KMS-11 (cell line): ENCODE measurements at regions not wholly inside any gene's neighbourhood (a gene's known extent, or its start where the extent isn't known, plus 50 kb on each side); places are given as distances from the start of the nearest gene placed in this dataset.

Source experiments
- H2AFZ ChIP-seq: fragments of 200-600 bp; sonication (generic); 2 replicates; pipeline ENCODE4 v1.6.1; 2016; ENCODE audit warnings: antibody characterized with exemption, mixed run types, low read depth
- H3K27ac ChIP-seq: fragments of 200-600 bp; sonication (generic); 2 replicates; pipeline ENCODE4 v1.6.1; 2016; ENCODE audit warnings: mild to moderate bottlenecking, mixed run types
- H3K27me3 ChIP-seq: fragments of 200-600 bp; sonication (generic); 2 replicates; pipeline ENCODE4 v1.6.1; 2017; ENCODE audit warnings: mild to moderate bottlenecking, low read depth, mixed run types, moderate library complexity; ENCODE audit not compliant: insufficient read depth
- H3K36me3 ChIP-seq: fragments of 200-600 bp; sonication (generic); 2 replicates; pipeline ENCODE4 v1.6.1; 2017; ENCODE audit warnings: mild to moderate bottlenecking, mixed run types; ENCODE audit not compliant: insufficient read depth
- H3K4me1 ChIP-seq: fragments of 200-600 bp; sonication (generic); 2 replicates; pipeline ENCODE4 v1.6.1; 2016; ENCODE audit warnings: mild to moderate bottlenecking, low read depth, mixed run types; ENCODE audit not compliant: poor library complexity, severe bottlenecking
- H3K4me2 ChIP-seq: fragments of 200-600 bp; sonication (generic); 2 replicates; pipeline ENCODE4 v1.7.0; 2016; ENCODE audit warnings: mild to moderate bottlenecking, mixed run types
- H3K4me3 ChIP-seq: fragments of 200-600 bp; sonication (generic); IDR thresholded peaks from 2 replicates; pipeline ENCODE4 v1.6.1; 2017; ENCODE audit warnings: low read depth, low read length, mixed read lengths; ENCODE audit not compliant: insufficient read depth
- H3K79me2 ChIP-seq: fragments of 200-600 bp; sonication (generic); 2 replicates; pipeline ENCODE4 v1.6.1; 2016; ENCODE audit warnings: low read depth, mixed run types; ENCODE audit not compliant: insufficient read depth
- H3K9ac ChIP-seq: fragments of 200-600 bp; sonication (generic); 2 replicates; pipeline ENCODE4 v1.6.1; 2016; ENCODE audit warnings: mild to moderate bottlenecking, mixed run types
- H4K20me1 ChIP-seq: fragments of 200-600 bp; sonication (generic); 2 replicates; pipeline ENCODE4 v1.6.1; 2016; ENCODE audit warnings: mild to moderate bottlenecking, mixed run types; ENCODE audit not compliant: insufficient read depth
- TF ChIP-seq, protein P1 (sequence below): fragments of 200-600 bp; sonication (generic); conservative IDR thresholded peaks from 2 replicates; pipeline ENCODE4 v1.6.1; 2017; ENCODE audit warnings: low read depth, mild to moderate bottlenecking, antibody characterized with exemption, low read length, moderate library complexity, mixed read lengths

DNA sequence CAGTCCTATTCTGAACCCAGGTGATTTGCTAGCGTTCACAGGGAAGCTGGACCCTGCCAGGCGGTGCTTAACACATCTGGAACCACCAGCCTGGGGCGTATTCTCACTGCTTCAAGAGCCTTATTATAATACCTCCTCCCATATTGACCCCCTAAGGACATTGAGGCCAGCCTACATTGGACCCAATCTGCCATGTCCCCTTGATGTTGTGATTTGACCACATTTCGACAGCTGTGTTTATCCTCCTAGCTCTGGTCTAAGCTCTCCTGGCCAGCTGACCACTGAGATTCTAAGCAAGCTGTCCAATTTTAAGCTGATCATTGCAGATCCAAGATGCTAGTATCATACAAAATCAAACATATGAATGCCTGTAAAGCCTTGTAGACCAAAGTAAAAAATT is 148.1 kb upstream of the BLID start:
- no peak overlapping the region for H2AFZ ChIP-seq
- H3K79me2 ChIP-seq, result no peaks in the 10 kb centered on the region
- H4K20me1 ChIP-seq, result no peaks in the 10 kb centered on the region
- TF ChIP-seq, protein P1, sequence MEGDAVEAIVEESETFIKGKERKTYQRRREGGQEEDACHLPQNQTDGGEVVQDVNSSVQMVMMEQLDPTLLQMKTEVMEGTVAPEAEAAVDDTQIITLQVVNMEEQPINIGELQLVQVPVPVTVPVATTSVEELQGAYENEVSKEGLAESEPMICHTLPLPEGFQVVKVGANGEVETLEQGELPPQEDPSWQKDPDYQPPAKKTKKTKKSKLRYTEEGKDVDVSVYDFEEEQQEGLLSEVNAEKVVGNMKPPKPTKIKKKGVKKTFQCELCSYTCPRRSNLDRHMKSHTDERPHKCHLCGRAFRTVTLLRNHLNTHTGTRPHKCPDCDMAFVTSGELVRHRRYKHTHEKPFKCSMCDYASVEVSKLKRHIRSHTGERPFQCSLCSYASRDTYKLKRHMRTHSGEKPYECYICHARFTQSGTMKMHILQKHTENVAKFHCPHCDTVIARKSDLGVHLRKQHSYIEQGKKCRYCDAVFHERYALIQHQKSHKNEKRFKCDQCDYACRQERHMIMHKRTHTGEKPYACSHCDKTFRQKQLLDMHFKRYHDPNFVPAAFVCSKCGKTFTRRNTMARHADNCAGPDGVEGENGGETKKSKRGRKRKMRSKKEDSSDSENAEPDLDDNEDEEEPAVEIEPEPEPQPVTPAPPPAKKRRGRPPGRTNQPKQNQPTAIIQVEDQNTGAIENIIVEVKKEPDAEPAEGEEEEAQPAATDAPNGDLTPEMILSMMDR, result no peak
- no peak overlapping the region for H3K4me3 ChIP-seq
- no peaks in the 10 kb centered on the region for H3K36me3 ChIP-seq
- no peak overlapping the region for H3K4me2 ChIP-seq
- no peaks in the 10 kb centered on the region for H3K27me3 ChIP-seq
- no peaks in the 10 kb centered on the region for H3K4me1 ChIP-seq
- H3K27ac ChIP-seq, result no peak overlapping the region
- H3K9ac ChIP-seq, result no peak overlapping the region

DNA sequence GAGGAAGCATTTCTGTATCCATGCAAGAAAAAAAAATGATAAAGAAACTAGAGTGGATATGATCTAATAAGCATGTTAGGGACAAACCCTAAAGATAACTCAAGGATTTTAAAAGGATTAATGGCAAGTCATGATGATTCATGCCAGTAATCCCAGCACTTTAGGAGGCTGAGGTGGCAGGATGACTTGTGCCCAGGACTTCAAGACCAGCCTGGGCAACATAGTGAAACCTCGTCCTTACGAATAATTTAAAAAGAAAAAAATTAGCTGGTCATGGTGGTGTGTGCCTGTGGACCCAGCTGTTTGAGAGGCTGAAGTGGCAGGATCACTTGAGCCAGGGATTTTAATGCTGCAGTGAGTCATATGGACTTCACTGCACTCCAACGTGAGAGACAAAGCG is 145.5 kb upstream of the BLID start:
- Histone ChIP-seq H3K27me3 (no peaks in the 10 kb centered on the region), H3K9ac (no peak overlapping the region), H3K4me3 (no peak overlapping the region), H3K4me1 (no peaks in the 10 kb centered on the region), H2AFZ (no peak overlapping the region), H4K20me1 (no peaks in the 10 kb centered on the region), H3K4me2 (no peak overlapping the region), H3K79me2 (no peaks in the 10 kb centered on the region), H3K36me3 (no peaks in the 10 kb centered on the region), H3K27ac (no peak overlapping the region)
- TF ChIP-seq, protein P1, result no peak

DNA sequence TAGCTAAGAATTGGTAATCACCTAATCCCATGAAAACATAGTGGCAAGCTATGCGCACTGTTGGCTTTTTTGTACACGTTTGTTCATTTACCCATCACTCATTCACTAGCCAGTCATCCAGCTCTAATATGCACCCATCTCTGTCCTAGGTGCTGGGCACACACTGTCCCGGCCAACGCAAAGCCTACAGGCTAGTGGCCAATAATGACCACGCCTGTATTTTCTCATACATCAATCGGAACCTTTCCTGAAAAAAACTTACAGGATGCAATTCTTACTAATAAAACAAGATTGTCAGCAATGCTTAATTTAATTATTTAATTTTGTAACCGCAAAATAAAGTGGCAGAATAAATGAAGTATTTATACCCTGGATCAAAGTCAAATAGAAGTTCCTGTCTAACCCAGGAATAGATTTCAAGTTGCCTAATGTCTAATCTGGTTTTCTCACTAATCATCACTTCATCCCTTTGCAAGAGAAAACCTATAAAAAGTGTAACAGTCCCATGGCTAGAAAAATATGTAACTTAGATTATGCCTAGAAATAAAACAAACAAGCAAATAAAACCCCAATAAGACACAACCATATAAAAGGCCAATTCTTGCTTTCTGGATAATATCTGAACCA is 143.3 kb upstream of the BLID start:
- Histone ChIP-seq H3K4me3 (no peak overlapping the region), H3K27ac (no peak overlapping the region), H3K4me1 (no peaks in the 10 kb centered on the region), H3K36me3 (no peaks in the 10 kb centered on the region), H4K20me1 (no peaks in the 10 kb centered on the region), H3K4me2 (no peak overlapping the region), H3K9ac (no peak overlapping the region), H2AFZ (no peak overlapping the region), H3K79me2 (no peaks in the 10 kb centered on the region), H3K27me3 (no peaks in the 10 kb centered on the region)
- TF ChIP-seq, protein P1, result no peak

DNA sequence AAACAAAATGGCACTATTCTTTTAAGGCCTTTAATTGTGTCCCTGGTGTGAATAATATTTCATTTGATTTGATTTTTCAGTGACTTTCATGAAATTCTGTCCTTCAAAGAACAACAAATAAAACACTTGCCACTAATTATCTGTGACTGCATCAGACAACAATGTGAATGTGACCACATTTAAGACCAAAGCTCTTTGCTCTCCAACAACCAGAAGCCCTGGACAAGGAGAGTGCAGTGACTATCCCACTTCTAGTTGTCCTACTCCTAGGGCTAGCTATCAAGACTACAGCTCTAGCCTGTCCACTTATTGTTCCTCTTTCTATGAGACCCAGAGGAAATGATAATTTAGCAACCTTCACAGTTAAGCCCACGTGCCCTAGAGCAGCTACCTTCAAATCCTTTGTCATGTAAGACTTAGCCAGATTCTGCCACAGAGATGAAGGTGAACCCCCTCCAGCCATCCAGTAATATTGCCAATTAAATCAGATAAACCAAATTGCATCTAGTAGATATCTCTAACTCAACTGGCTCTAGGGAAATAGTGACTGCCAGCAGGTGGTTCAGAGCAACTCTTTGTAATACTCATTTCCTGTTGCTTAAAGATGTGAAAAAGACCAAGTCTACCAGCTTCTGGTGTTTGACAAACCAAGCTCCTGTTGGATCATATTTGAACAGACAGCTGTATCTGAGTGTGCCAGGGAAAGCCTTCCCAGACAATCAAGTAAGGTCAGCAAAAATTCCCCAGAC is 142.6 kb upstream of the BLID start:
- TF ChIP-seq, protein P1, result no peak
- Histone ChIP-seq H3K27me3 (no peaks in the 10 kb centered on the region), H2AFZ (no peak overlapping the region), H3K79me2 (no peaks in the 10 kb centered on the region), H3K27ac (no peak overlapping the region), H3K4me3 (no peak overlapping the region), H4K20me1 (no peaks in the 10 kb centered on the region), H3K4me1 (no peaks in the 10 kb centered on the region), H3K36me3 (no peaks in the 10 kb centered on the region), H3K4me2 (no peak overlapping the region), H3K9ac (no peak overlapping the region)
